Posterior cingulate gyrus (tissue), 11 donors: ENCODE measurements at regions not wholly inside any gene's neighbourhood (a gene's known extent, or its start where the extent isn't known, plus 50 kb on each side); places are given as distances from the start of the nearest gene placed in this dataset.

ENCODE experiments used
- DNase-seq, 10 donors: peaks; one replicate each; pipeline versions ENCODE4 v3.0.0 to v3.0.0-alpha.2; 2020 to 2021; ENCODE audit warnings: mixed read lengths in 3 of 10
- intact Hi-C: fragments of 100-400 bp; cut with DNase I; formaldehyde crosslinking; loops from one replicate; pipeline ENCODE4 v1.15.1; 2023

GRCh38 chr17:22464041-22464440 lies 771.7 kb downstream of the KCNJ18 start:
- DNase-seq, result no peak
- intact Hi-C loops, result no loop called here

- DNase-seq, result no peak
These were observed 775.4 kb downstream of the KCNJ18 start for GRCh38 chr17:22467720-22468119.

DNA sequence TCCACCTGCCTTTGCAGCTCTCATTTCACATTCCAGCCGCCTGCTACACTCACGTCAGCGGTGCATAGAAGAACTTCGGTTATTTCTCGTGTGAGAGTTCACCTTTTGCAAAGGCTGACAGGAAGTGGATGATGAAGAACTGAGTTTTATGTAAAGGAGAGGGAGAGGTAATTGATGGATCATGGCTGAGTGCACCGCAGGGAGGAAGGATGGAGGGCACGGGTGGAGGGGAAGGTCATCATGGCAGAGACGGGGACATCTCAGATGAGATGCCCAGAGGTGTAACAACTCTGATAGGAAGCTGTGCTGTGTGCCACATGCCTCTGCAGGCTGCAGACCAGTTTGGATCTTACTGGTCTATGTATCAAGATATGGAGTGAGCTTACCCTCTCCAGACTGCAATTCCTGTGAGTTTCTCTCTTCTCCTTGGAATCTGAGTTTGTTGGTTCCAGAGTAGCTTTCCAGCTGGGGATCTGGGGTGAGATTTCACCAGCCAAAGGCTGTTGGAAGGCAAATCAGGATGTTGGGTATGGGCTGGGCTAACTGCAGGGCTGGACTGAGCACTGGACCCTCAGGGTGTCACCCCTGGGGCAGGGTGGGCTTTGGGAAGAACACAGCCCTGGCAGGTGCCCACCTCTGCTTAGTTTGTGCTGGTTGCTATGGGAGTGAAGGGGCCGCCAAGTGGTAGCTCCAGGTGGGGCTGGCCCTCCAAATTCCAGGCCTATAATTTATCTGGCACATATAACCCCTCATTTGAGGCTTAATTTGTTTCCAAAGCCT lies 777.0 kb downstream of the KCNJ18 start:
- intact Hi-C loops, result no loop called here
- DNase-seq, result no peak

More at GRCh38 chr17:22467720-22468119, 775.4 kb downstream of the KCNJ18 start:
- intact Hi-C loops, result no loop called here

GRCh38 chr17:22469941-22470340 lies 777.6 kb downstream of the KCNJ18 start:
- DNase-seq, result no peak
- intact Hi-C loops, result no loop called here

GRCh38 chr17:22470411-22471175 lies 778.3 kb downstream of the KCNJ18 start:
- intact Hi-C loops, result no loop called here
- no peak for DNase-seq

DNA sequence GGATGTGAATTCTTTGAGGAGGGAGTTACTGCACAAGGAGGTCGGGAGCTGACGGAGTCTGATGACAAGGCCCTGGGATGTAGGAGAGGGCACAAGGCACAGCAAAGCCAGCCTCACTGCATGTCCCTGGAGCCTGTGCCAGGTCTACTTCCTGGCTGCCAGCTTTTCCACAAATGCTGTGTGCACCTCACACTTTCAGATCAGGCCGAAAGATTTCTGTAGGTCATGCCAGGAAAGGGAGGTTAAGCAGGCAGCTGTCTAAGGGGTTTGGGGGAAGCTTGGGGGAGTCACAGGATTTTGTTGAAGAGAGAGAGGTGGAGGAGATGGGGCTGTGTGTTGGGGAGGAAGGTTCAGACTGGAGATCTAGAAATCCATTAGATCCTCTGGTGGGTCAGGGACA lies 792.5 kb downstream of the KCNJ18 start:
- no peak for DNase-seq
- intact Hi-C loops, result no loop called here

DNA sequence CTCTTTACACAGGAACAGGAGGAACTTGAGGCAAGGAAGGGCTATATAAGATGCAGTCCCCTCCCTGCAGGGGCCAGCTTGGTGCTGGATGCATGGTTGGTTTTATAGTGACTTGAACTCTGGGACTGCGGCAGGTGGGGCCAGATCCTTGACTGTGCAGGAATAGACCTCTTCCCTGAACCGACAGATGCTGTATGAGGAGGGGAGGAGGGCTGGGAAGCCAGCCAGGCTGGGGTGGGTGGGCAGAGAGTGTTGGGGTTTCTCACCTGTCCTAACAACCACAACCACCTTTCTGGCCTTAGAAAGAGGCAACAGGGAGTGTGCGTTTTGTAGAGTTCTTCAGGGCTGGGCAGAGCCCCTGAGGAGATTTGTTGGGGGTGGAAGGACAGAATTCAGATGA lies 798.1 kb downstream of the KCNJ18 start:
- no peak for DNase-seq
- intact Hi-C loops, result no loop called here

DNA sequence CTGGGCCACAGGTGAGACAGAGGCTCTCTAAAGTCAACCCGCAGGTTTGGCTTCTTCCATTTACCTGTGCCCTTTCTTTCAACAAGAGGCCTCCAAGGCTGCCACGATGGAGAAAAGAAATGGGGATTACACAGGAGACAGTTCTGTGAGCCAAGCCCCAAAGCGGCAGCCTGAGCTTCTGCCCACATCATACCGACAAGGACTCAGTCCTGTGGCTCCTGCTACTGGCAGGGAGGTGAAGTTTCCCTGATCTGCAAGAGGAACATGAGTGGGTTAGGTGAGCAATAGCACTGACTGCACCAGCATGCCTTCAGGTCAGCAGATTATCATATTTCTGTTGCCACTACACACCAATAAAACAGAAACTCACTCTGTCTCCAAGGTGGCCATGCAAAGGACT lies 800.0 kb downstream of the KCNJ18 start:
- intact Hi-C loops, result no loop called here

DNA sequence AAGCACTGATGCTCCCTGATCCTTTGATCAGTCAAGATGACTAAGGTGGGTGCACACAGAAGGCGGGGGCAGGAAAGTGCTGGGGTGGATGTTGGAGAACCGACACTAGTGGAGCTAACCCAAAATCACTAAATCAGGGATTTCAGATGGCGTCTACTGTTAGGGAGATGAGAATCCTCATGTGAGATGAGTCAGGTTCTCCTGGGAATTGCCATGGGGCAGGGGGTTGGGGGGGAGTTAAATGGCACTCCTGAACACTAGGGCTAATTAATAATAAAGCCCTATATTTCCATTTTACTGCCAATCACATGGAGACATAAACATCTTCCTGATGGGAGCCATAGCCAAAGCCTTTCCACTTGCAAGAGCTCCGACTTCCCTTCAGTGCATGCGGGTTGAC lies 804.1 kb downstream of the KCNJ18 start:
- DNase-seq, result no peak
- intact Hi-C loops, result no loop called here

More for the DNA sequence above, 800.0 kb downstream of the KCNJ18 start:
- DNase-seq, result no peak

DNA sequence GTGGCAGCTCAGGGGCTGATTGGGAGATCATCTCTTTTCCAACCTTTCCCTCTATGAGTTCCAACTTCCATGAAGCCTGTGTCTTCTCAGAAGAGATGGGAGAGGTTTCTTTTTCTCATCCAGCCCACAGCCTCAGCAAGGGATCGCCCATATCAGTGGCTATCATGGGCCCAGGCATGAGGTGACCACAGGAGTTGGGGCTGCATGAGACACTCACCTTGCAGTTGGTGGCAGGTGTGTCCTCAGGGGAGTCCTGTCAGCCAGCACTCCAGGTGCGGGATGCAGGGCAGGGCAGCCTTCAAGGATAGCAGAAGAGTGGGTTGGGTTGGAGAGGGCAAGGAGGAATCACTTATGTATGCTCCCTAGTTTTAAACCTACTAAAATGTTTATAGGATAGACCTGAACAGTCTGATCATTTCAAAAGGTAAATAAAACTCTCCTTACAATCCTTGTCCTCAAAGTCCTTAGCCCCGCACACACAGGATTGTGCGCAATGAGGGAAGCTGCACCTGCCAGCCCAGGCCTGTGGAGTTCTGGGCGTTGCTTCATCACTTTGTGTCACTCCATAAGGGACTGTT lies 811.1 kb downstream of the KCNJ18 start:
- DNase-seq, result no peak
- intact Hi-C loops, result loop anchor here (5.0 kb wide), 1 partner anchor 39 kb away; no protein-coding TSS in a partner anchor

- no peak for DNase-seq
- intact Hi-C loops, result no loop called here
These were observed 813.3 kb downstream of the KCNJ18 start for GRCh38 chr17:22505660-22506059.

- intact Hi-C loops, result no loop called here
- no peak for DNase-seq
These were observed 813.9 kb downstream of the KCNJ18 start for GRCh38 chr17:22506231-22506630.

DNA sequence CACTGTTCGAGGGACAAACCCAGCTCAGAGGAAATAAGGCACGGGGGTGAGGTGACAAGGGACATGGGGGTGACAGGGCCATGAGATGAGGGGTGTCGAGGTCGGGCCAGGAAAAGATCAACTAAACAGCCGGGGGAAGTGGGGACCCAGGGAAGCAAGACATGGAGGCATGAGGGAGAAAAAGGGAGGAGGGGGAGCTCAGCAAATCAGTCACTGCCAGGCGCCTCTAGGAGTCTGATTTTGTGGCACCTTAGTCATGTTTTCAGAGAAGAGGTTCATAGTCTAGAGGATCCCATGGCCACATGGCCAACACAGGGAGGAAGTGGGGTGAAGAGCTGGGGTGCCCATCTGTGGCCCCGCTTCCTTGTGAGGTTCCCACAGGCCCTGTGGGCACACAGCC lies 814.5 kb downstream of the KCNJ18 start:
- no peak for DNase-seq
- intact Hi-C loops, result no loop called here

DNA sequence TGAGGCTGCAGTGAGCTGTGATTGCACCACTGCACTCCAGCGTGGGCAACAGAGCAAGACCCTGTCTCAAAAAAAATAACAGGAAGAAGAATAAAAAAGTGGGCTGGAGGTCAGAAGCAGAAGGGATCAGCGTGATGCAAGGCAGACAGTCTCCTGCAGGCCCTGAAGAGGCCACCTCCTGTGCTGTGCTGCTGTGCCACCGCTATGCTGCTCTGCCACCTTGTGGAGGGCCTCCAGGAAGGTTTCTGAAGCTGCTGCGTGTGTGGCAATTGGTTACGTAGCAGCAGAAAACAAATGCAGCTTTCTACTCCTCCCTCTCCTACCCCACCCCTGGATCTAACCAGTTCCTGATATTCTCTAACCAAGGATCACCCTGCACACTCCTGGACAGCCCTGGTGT lies 815.5 kb downstream of the KCNJ18 start:
- intact Hi-C loops, result no loop called here

DNA sequence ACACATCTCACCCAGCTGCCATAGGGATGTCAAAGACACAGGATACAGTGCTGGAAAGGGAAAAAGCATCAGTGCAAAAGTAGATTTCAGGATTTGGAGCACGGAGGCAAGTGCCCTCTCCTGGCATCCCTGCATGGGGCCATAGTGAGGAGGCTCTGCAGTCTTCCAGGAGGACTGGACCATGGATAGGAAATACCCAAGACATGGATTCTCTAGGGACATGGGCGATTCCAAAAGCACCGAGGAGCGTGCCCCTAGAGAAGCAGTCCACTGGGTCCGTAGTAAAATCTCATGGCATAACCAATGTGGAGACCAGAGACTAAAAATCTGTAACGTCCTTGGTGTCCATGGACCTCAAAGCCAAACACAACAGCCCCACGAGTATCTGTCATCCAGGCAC lies 818.2 kb downstream of the KCNJ18 start:
- DNase-seq, result no peak
- intact Hi-C loops, result no loop called here

More for the DNA sequence above, 815.5 kb downstream of the KCNJ18 start:
- peak in 2 of 10 donors; percentile 20 to 39 for DNase-seq

- no peak for DNase-seq
- intact Hi-C loops, result no loop called here
These were observed 819.1 kb downstream of the KCNJ18 start for GRCh38 chr17:22511431-22511830.

DNA sequence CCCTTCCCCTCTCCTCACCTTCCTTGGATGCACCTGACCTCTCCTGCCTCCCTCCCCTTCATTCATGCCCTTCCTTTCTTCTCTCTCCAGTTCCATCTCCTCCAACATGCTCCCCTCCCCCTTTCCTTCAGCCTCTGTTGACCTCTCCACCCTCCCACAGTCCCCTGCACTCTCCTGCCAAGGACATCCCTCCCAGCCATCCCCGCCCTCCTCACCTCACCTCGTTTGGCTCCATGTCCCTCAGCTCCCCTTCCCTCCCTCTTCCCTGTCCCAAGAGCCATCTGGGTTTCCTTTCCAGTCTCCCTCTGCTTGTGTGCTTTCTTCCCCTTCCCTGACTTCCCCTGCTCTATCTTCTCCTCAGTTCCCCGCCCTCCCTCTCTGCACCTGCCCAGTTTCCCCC lies 819.7 kb downstream of the KCNJ18 start:
- intact Hi-C loops, result no loop called here
- DNase-seq, result no peak

- intact Hi-C loops, result no loop called here
- peak in 1 of 10 donors; percentile 66 for DNase-seq
These were observed 820.2 kb downstream of the KCNJ18 start for GRCh38 chr17:22512506-22512905.

- no peak for DNase-seq
- intact Hi-C loops, result no loop called here
These were observed 820.7 kb downstream of the KCNJ18 start for GRCh38 chr17:22512997-22513538.

GRCh38 chr17:22514315-22514714 lies 822.0 kb downstream of the KCNJ18 start:
- no peak for DNase-seq

DNA sequence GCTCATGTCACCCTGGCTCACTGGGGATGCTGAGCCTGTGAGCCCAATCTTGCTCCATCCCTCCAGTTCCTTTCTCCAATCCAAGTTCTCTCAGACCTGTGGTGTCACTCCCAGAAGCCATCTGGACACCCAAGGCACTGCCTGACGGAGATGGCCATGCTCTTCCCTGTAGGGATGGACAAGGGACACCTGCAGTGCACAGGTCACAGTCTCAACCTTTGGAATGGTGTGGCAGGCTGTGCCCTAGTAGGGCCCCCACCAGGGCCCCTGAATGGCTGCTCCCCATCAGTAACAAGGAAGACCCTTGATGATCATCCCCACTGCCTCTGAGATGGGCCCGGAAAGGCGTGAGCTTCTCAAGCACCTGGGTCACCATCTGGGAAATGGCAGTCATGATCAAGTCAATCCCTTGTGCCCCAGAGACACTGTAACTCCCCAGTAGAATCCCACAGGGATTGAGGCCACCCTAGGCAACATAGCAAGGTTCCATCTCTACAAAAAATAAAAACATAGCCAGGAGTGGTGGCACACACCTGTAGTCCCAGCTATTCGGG lies 822.5 kb downstream of the KCNJ18 start:
- intact Hi-C loops, result no loop called here
- DNase-seq, result peak in 1 of 10 donors; percentile 57

More at GRCh38 chr17:22514315-22514714, 822.0 kb downstream of the KCNJ18 start:
- intact Hi-C loops, result no loop called here
